ENCODE measurements at regions not wholly inside any gene's neighbourhood (a gene's known extent, or its start where the extent isn't known, plus 50 kb on each side); places are given as distances from the start of the nearest gene placed in this dataset.

DNA sequence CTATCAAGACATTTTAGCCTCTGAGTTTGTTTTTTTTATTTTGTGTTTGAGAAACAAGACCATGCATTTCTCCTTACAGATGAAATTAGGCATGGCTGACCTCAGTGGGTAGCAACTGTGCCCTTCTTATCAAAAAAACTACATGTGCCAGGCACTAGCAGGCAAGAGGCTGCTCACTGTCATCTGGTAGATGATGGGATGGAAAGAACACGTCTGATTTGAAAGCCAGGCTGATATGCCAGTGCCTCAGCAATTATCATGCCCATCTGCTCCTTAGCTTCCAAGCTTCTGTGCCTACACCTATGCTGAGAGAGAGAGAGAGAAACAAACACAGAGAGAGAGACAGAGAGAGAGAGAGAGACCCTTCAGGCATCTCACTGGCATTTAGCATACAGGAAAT lies 149.9 kb downstream of the C6orf118 start:
- H3K27me3 ChIP-seq (ENCODE audit: insufficient read depth, low read length), result no peaks in the 10 kb centered on the region
- no peak overlapping the region for H2BK12ac ChIP-seq (ENCODE audit: insufficient read length, low read depth, low read length)
- no peaks in the 10 kb centered on the region for H4K20me1 ChIP-seq (ENCODE audit: control insufficient read depth, insufficient read depth, insufficient read length)
- peaks cover 4% of the 10 kb centered on the region for H3K9me3 ChIP-seq (ENCODE audit: control insufficient read depth, low read depth, low read length)
- Mint-ChIP-seq H3K4me1 (no peaks in the 10 kb centered on the region), H3K4me3 (no peak overlapping the region), H3K36me3 (ENCODE audit: insufficient read depth in 1 of 3, low read depth in 3 of 3) (peaks cover 12 to 19% (median 19%) of the 10 kb centered on the region in 3 experiments), H3K27me3 (ENCODE audit: low read depth) (no peaks in the 10 kb centered on the region; the same call in 1 of the 2 replicates), H3K27ac (no peak overlapping the region), H3K9me3 (peaks cover 19 to 24% of the 10 kb centered on the region in 2 experiments)
- no peak overlapping the region for H3K56ac ChIP-seq (ENCODE audit: insufficient read length, low read depth, low read length)
- no peaks in the 10 kb centered on the region for H3K4me1 ChIP-seq (ENCODE audit: insufficient read depth, low read length)
- H2BK120ac ChIP-seq (ENCODE audit: low read depth, low read length, poor library complexity, severe bottlenecking), result no peak overlapping the region
- H3T11ph ChIP-seq (ENCODE audit: low read length), result no peak overlapping the region
- no peaks in the 10 kb centered on the region for H3K79me2 ChIP-seq (ENCODE audit: insufficient read depth, low read length)
- H2BK5ac ChIP-seq (ENCODE audit: insufficient read length, low read length), result no peak overlapping the region
- H2AFZ ChIP-seq (ENCODE audit: low read length), result no peak overlapping the region
- no peak overlapping the region for H3K27ac ChIP-seq (ENCODE audit: insufficient read length, low read depth, low read length)
- no peak overlapping the region for H4K8ac ChIP-seq (replicated peaks; ENCODE audit: insufficient read length, low read depth, low read length)
- H3K79me1 ChIP-seq (ENCODE audit: insufficient read depth, low read depth, low read length, poor library complexity, severe bottlenecking), result no peaks in the 10 kb centered on the region
- H3K14ac ChIP-seq (ENCODE audit: insufficient read depth, low read length), result no peak overlapping the region
- no peak overlapping the region for H2BK20ac ChIP-seq (ENCODE audit: low read depth, low read length, poor library complexity, severe bottlenecking)
- no peak for TF ChIP-seq CTCF (conservative IDR thresholded peaks at IDR 0.05)
- no peaks in the 10 kb centered on the region for H3K23me2 ChIP-seq (ENCODE audit: insufficient read length, low read depth, low read length, poor library complexity, severe bottlenecking)
- DNase-seq, result no peak
- H4K5ac ChIP-seq (ENCODE audit: insufficient read length, low read depth, low read length), result no peak overlapping the region
- H3K23ac ChIP-seq (ENCODE audit: insufficient read length, low read depth, low read length), result no peak overlapping the region
- H3K18ac ChIP-seq (ENCODE audit: insufficient read length, low read depth, low read length), result no peak overlapping the region
- no peak overlapping the region for H3K4me2 ChIP-seq (ENCODE audit: insufficient read depth, insufficient read length, low read length)
- H3K9ac ChIP-seq (ENCODE audit: extremely low read depth, insufficient read length, low read length), result no peak overlapping the region
- no peak overlapping the region for H2BK15ac ChIP-seq (ENCODE audit: low read depth, low read length)
- no peak overlapping the region for H4K91ac ChIP-seq (ENCODE audit: insufficient read length, low read depth, low read length)
- H2AK5ac ChIP-seq (ENCODE audit: insufficient read length, low read length), result no peak overlapping the region
- no CpG with 5 or more reads among the region's 1 CpG for WGBS (ENCODE audit: extremely low coverage, insufficient read length, low lambda C conversion rate)
- H3K4ac ChIP-seq (ENCODE audit: low read depth, low read length), result no peak overlapping the region

Measured in H9 (cell line).